ENCODE measurements at regions not wholly inside any gene's neighbourhood (a gene's known extent, or its start where the extent isn't known, plus 50 kb on each side); places are given as distances from the start of the nearest gene placed in this dataset.

GRCh38 chr17:71184716-71185115, 936.1 kb upstream of the SOX9 start:
- no peak overlapping the region for H2AK9ac ChIP-seq (replicated peaks; ENCODE audit: low read depth, low read length, poor library complexity)
- CTCF ChIA-PET, result interaction anchor here (1.5 kb wide), 1 partner anchor 14 kb away, joined by 5 read pairs; no protein-coding TSS in a partner anchor
- intact Hi-C loops (cut with micrococcal nuclease), result loop anchor here (10.0 kb wide), 1 partner anchor 240 kb away; no protein-coding TSS in a partner anchor
- H3K27me3 ChIP-seq (ENCODE audit: control insufficient read depth, insufficient read depth, low read length), result no peaks in the 10 kb centered on the region
- dilution Hi-C loops (cut with HindIII; ENCODE audit: low sequenced_read_pairs, unreplicated experiment), result no loop called here
- POLR2A ChIA-PET (ENCODE audit: unreplicated experiment), result no interaction called here
- no peak overlapping the region for H2AFZ ChIP-seq (replicated peaks; ENCODE audit: low read length, poor library complexity)
- WGBS, 2 experiments (ENCODE audit: extremely low coverage in 2 of 2, insufficient read length in 1 of 2), result no CpG with 5 or more reads among the region's 4 CpGs
- no peaks in the 10 kb centered on the region for H3K9me3 ChIP-seq (ENCODE audit: control insufficient read depth, insufficient read depth, low read length)
- H4K8ac ChIP-seq (ENCODE audit: low read depth in 2 of 2, low read length in 2 of 2), result no peak overlapping the region
- H4K20me1 ChIP-seq (ENCODE audit: insufficient read depth, low read length), result no peaks in the 10 kb centered on the region
- no peak overlapping the region for H4K5ac ChIP-seq (ENCODE audit: low read depth, low read length)
- TF ChIP-seq USF2 (IDR thresholded peaks at IDR 0.05; ENCODE audit: low read depth, low read length), result no peak
- no peak for TF ChIP-seq CTCF (conservative IDR thresholded peaks at IDR 0.05; ENCODE audit: low read depth, low read length)
- TF ChIP-seq MAFK (IDR thresholded peaks at IDR 0.05; ENCODE audit: low read depth, low read length), result no peak
- no peak for TF ChIP-seq POLR2A (IDR thresholded peaks at IDR 0.05; ENCODE audit: low read depth, low read length)
- no peak for TF ChIP-seq SMC3 (IDR thresholded peaks at IDR 0.05; ENCODE audit: low read depth, low read length)
- TF ChIP-seq, protein P1, sequence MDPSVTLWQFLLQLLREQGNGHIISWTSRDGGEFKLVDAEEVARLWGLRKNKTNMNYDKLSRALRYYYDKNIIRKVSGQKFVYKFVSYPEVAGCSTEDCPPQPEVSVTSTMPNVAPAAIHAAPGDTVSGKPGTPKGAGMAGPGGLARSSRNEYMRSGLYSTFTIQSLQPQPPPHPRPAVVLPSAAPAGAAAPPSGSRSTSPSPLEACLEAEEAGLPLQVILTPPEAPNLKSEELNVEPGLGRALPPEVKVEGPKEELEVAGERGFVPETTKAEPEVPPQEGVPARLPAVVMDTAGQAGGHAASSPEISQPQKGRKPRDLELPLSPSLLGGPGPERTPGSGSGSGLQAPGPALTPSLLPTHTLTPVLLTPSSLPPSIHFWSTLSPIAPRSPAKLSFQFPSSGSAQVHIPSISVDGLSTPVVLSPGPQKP (IDR thresholded peaks at IDR 0.05; ENCODE audit: borderline replicate concordance, low read depth, low read length), result no peak
- TF ChIP-seq RFX5 (IDR thresholded peaks at IDR 0.05; ENCODE audit: low read depth, low read length), result no peak
- TF ChIP-seq CEBPB (IDR thresholded peaks at IDR 0.05; ENCODE audit: low read depth, low read length), result no peak
- no peak for TF ChIP-seq RAD21 (IDR thresholded peaks at IDR 0.05; ENCODE audit: low read length)
- no peak for TF ChIP-seq RCOR1 (IDR thresholded peaks at IDR 0.05; ENCODE audit: insufficient replicate concordance, low read length)
- TF ChIP-seq MXI1 (IDR thresholded peaks at IDR 0.05; ENCODE audit: borderline replicate concordance, low read depth, low read length), result no peak
- no peak for TF ChIP-seq NFE2L2 (IDR thresholded peaks at IDR 0.05; ENCODE audit: low read depth, low read length)
- TF ChIP-seq FOS (IDR thresholded peaks at IDR 0.05; ENCODE audit: low read depth, low read length), result no peak
- no peak for TF ChIP-seq MAZ (IDR thresholded peaks at IDR 0.05; ENCODE audit: borderline replicate concordance, low read depth, low read length)
- TF ChIP-seq CHD1 (IDR thresholded peaks at IDR 0.05; ENCODE audit: low read depth, low read length), result no peak
- DNase-seq (no peak), ATAC-seq (ENCODE audit: low read depth) (no peak)
- BruUV-seq (replicated peaks), result no TSS peak
- H3K36me3 ChIP-seq (ENCODE audit: control insufficient read depth, insufficient read depth, low read length), result no peaks in the 10 kb centered on the region
- H3K56ac ChIP-seq (ENCODE audit: extremely low read depth, insufficient read depth, low read length), result no peak overlapping the region
- no peak overlapping the region for H3K4ac ChIP-seq (ENCODE audit: low read depth, low read length)
- H2BK20ac ChIP-seq (ENCODE audit: low read depth, low read length), result no peak overlapping the region
- no peak overlapping the region for H2BK15ac ChIP-seq (ENCODE audit: low read depth, low read length)
- peaks cover 3% of the 10 kb centered on the region for H3K9me1 ChIP-seq (ENCODE audit: insufficient read depth, low read length)
- no peak overlapping the region for H3K14ac ChIP-seq (replicated peaks; ENCODE audit: low read depth, low read length)
- H4K91ac ChIP-seq (ENCODE audit: insufficient read depth, low read depth, low read length), result no peak overlapping the region
- H3K79me1 ChIP-seq (ENCODE audit: low read depth in 1 of 2, low read length in 2 of 2), result no peaks in the 10 kb centered on the region
- in situ Hi-C loops (cut with MboI; ENCODE audit: low sequenced_read_pairs), result no loop called here
- no peak overlapping the region for H3K9ac ChIP-seq (ENCODE audit: low read depth, low read length)
- H2BK5ac ChIP-seq (ENCODE audit: low read depth, low read length, poor library complexity, severe bottlenecking), result no peak overlapping the region
- no peak overlapping the region for H3K23ac ChIP-seq (ENCODE audit: low read depth, low read length)
- no peak overlapping the region for H2AK5ac ChIP-seq (ENCODE audit: low read depth, low read length)
- no peak overlapping the region for H2BK120ac ChIP-seq (ENCODE audit: low read depth, low read length)
- no peak overlapping the region for H3K18ac ChIP-seq (ENCODE audit: low read depth, low read length)
- H3K4me3 ChIP-seq (ENCODE audit: insufficient read depth, low read depth, low read length), result no peak overlapping the region
- H3K4me1 ChIP-seq (ENCODE audit: control insufficient read depth, insufficient read depth, low read length), result peaks cover 12% of the 10 kb centered on the region
- no peak overlapping the region for H3K27ac ChIP-seq (ENCODE audit: insufficient read depth, low read length)
- H3K4me2 ChIP-seq (ENCODE audit: low read depth, low read length), result no peak overlapping the region

Measured in IMR-90 (cell line).